ENCODE measurements at regions not wholly inside any gene's neighbourhood (a gene's known extent, or its start where the extent isn't known, plus 50 kb on each side); places are given as distances from the start of the nearest gene placed in this dataset.

DNA sequence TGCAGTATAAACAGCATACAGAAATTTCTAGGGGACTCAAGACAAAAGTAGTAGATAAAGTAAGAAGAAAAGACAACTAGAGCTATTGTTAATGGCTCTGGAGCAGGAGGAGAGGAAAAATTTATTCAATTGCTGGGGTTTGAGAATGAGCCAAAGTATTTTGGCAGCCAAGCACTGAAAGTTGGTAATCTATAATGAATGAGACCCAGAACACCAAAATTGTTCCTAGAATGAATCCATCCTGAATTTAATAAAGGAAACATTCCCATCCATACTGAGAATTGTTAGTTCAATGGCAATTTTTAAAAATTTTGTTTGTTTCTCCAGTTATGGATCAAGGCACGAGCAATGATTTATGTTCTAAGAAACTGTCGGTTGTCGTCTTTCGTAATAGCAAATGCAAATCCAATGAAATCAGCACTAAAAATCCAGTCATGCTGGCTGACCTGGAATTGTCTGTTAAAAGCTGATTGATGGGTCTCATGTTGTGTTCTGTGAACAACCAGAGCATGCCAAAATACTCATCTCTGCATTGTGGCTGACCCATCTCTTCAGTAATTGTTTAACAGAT lies 170.9 kb upstream of the LMNTD1 start:
- no peaks in the 10 kb centered on the region for H3K36me3 ChIP-seq (ENCODE audit: control insufficient read depth, insufficient read depth, low read length)
- H3K9me3 ChIP-seq (ENCODE audit: control insufficient read depth, insufficient read depth, low read depth, low read length), result no peaks in the 10 kb centered on the region
- H4K20me1 ChIP-seq (ENCODE audit: control insufficient read depth, extremely low read depth, insufficient read depth, low read length), result no peaks in the 10 kb centered on the region
- H3K4me2 ChIP-seq (ENCODE audit: extremely low read depth, insufficient read depth, low read length), result no peak overlapping the region
- no peak for TF ChIP-seq EZH2 (IDR thresholded peaks at IDR 0.05; ENCODE audit: low read length, missing control alignments)
- no peaks in the 10 kb centered on the region for H3K27me3 ChIP-seq (ENCODE audit: control insufficient read depth, insufficient read depth, low read length)
- H3K4me3 ChIP-seq (replicated peaks in 1 of 4; ENCODE audit: control extremely low read depth in 1 of 4, insufficient read depth in 1 of 4, low read depth in 3 of 4, low read length in 4 of 4), result no peak overlapping the region
- H3K27ac ChIP-seq (ENCODE audit: insufficient read depth, low read length), result no peak overlapping the region
- H3K9ac ChIP-seq (ENCODE audit: insufficient read depth, low read length), result no peak overlapping the region
- no peaks in the 10 kb centered on the region for H3K79me2 ChIP-seq (ENCODE audit: control insufficient read depth, insufficient read depth, low read length)
- no peak overlapping the region for H2AFZ ChIP-seq (ENCODE audit: low read length)
- H3K4me1 ChIP-seq (ENCODE audit: control insufficient read depth, extremely low read depth, insufficient read depth, low read length), result peaks cover 3% of the 10 kb centered on the region
- DNase-seq (ENCODE audit: low read depth in 2 of 2), result peak; percentile 67 to 84

DNA sequence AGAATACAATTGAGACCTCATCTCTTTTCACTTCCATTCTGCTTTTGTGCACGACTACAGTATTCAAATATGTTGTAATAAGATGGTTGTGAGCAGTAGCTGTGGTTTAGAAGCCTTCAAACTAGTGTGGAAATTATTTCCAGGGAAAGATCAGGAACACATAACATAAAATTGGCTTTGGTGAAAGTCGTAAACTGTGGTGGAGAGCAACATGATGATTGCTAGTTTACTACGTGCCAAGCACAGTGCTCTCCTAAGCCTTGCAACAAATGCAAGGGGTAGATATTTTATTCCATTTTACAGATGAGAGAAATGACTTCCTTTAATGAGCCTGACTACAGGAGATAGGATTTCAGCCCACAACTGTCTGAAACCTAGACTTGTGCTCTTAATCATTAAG lies 172.4 kb upstream of the LMNTD1 start:
- no peak overlapping the region for H3K27ac ChIP-seq (ENCODE audit: insufficient read depth, low read length)
- H3K9me3 ChIP-seq (ENCODE audit: control insufficient read depth, insufficient read depth, low read depth, low read length), result no peaks in the 10 kb centered on the region
- no peak for DNase-seq (ENCODE audit: low read depth in 2 of 2)
- no peaks in the 10 kb centered on the region for H4K20me1 ChIP-seq (ENCODE audit: control insufficient read depth, extremely low read depth, insufficient read depth, low read length)
- no peak overlapping the region for H3K9ac ChIP-seq (ENCODE audit: insufficient read depth, low read length)
- no peak overlapping the region for H2AFZ ChIP-seq (ENCODE audit: low read length)
- no peaks in the 10 kb centered on the region for H3K4me1 ChIP-seq (ENCODE audit: control insufficient read depth, extremely low read depth, insufficient read depth, low read length)
- no peaks in the 10 kb centered on the region for H3K36me3 ChIP-seq (ENCODE audit: control insufficient read depth, insufficient read depth, low read length)
- TF ChIP-seq, protein P1, sequence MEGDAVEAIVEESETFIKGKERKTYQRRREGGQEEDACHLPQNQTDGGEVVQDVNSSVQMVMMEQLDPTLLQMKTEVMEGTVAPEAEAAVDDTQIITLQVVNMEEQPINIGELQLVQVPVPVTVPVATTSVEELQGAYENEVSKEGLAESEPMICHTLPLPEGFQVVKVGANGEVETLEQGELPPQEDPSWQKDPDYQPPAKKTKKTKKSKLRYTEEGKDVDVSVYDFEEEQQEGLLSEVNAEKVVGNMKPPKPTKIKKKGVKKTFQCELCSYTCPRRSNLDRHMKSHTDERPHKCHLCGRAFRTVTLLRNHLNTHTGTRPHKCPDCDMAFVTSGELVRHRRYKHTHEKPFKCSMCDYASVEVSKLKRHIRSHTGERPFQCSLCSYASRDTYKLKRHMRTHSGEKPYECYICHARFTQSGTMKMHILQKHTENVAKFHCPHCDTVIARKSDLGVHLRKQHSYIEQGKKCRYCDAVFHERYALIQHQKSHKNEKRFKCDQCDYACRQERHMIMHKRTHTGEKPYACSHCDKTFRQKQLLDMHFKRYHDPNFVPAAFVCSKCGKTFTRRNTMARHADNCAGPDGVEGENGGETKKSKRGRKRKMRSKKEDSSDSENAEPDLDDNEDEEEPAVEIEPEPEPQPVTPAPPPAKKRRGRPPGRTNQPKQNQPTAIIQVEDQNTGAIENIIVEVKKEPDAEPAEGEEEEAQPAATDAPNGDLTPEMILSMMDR (conservative IDR thresholded peaks at IDR 0.05 in 1 of 2, IDR thresholded peaks at IDR 0.05 in 1 of 2; ENCODE audit: low read depth in 1 of 2, low read length in 2 of 2), result no peak
- TF ChIP-seq EZH2 (IDR thresholded peaks at IDR 0.05; ENCODE audit: low read length, missing control alignments), result no peak
- H3K4me3 ChIP-seq (replicated peaks in 1 of 4; ENCODE audit: control extremely low read depth in 1 of 4, insufficient read depth in 1 of 4, low read depth in 3 of 4, low read length in 4 of 4), result no peak overlapping the region
- H3K4me2 ChIP-seq (ENCODE audit: extremely low read depth, insufficient read depth, low read length), result no peak overlapping the region
- no peaks in the 10 kb centered on the region for H3K79me2 ChIP-seq (ENCODE audit: control insufficient read depth, insufficient read depth, low read length)
- H3K27me3 ChIP-seq (ENCODE audit: control insufficient read depth, insufficient read depth, low read length), result no peaks in the 10 kb centered on the region

DNA sequence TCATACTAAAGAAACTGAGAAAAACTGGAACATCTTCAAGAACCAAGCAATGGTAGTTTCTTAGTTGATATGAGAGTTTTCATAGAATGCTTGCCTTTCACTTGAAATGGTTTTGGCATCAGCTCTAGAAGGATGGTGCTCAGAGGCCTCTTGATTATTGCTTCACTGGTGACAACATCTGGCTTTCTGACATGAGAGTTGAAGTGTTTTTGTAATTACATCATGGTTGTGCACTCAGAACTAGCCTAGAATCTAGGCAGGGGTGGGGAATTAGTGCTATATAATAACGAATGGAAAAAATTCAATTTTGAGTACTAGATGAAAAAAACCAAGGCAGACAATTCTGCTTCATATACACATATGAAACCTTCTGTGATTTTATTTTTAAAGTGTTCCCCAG lies 172.8 kb upstream of the LMNTD1 start:
- no peaks in the 10 kb centered on the region for H3K36me3 ChIP-seq (ENCODE audit: control insufficient read depth, insufficient read depth, low read length)
- H3K9me3 ChIP-seq (ENCODE audit: control insufficient read depth, insufficient read depth, low read depth, low read length), result no peaks in the 10 kb centered on the region
- no peak overlapping the region for H2AFZ ChIP-seq (ENCODE audit: low read length)
- H3K4me2 ChIP-seq (ENCODE audit: extremely low read depth, insufficient read depth, low read length), result no peak overlapping the region
- no peak for TF ChIP-seq EZH2 (IDR thresholded peaks at IDR 0.05; ENCODE audit: low read length, missing control alignments)
- TF ChIP-seq, protein P1 (conservative IDR thresholded peaks at IDR 0.05 in 1 of 2, IDR thresholded peaks at IDR 0.05 in 1 of 2; ENCODE audit: low read depth in 1 of 2, low read length in 2 of 2), result no peak
- no peaks in the 10 kb centered on the region for H4K20me1 ChIP-seq (ENCODE audit: control insufficient read depth, extremely low read depth, insufficient read depth, low read length)
- no peaks in the 10 kb centered on the region for H3K27me3 ChIP-seq (ENCODE audit: control insufficient read depth, insufficient read depth, low read length)
- DNase-seq (ENCODE audit: low read depth in 2 of 2), result peak; percentile 57 to 93
- no peak overlapping the region for H3K27ac ChIP-seq (ENCODE audit: insufficient read depth, low read length)
- H3K79me2 ChIP-seq (ENCODE audit: control insufficient read depth, insufficient read depth, low read length), result no peaks in the 10 kb centered on the region
- no peak overlapping the region for H3K4me3 ChIP-seq (replicated peaks in 1 of 4; ENCODE audit: control extremely low read depth in 1 of 4, insufficient read depth in 1 of 4, low read depth in 3 of 4, low read length in 4 of 4)
- no peaks in the 10 kb centered on the region for H3K4me1 ChIP-seq (ENCODE audit: control insufficient read depth, extremely low read depth, insufficient read depth, low read length)
- H3K9ac ChIP-seq (ENCODE audit: insufficient read depth, low read length), result no peak overlapping the region

All from fibroblast of lung (primary cell).